ENCODE measurements at regions not wholly inside any gene's neighbourhood (a gene's known extent, or its start where the extent isn't known, plus 50 kb on each side); places are given as distances from the start of the nearest gene placed in this dataset.
A peak's percentile ranks its signal among the peaks of the same experiment; 100 is the strongest.

DNA sequence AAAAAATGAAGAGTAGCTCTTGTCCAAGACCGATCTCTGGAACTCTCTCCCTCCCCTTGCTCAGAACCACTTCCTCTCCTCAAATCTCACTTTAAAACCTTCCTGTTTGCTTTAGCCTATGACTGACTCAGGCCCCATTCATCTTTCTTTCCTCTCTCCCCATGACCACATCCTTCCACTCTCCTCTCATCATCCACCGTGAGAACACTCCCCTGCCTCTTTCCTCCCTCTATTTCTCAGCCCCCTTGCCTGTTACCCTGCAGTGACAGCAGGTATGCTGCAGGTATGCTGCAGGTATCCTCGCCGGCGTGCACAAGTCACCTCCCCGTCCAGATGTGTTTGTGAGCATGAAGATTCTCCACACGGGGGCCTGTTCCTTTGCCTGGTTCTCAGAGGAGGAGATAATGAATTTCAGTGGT lies 505.3 kb downstream of the CCDC171 start:
- Histone ChIP-seq H4K20me1 (ENCODE audit: low read depth) (no peaks in the 10 kb centered on the region), H3K9me3 (ENCODE audit: low read depth) (no peaks in the 10 kb centered on the region), H3K27ac (peak overlapping the region; percentile 56), H2AFZ (replicated peaks) (no peak overlapping the region), H3K4me1 (no peaks in the 10 kb centered on the region), H3K36me3 (no peaks in the 10 kb centered on the region), H3K27me3 (no peaks in the 10 kb centered on the region), H3K9ac (no peak overlapping the region), H3K4me2 (no peak overlapping the region), H3F3A (ENCODE audit: low read depth) (peaks cover 13% of the 10 kb centered on the region), H3K79me2 (ENCODE audit: low read depth) (no peaks in the 10 kb centered on the region), H3K4me3 (no peak overlapping the region)
- DNase-seq (ENCODE audit: low spot score) = no peak
- Mint-ChIP-seq H3K4me3 (no peak overlapping the region), H3K4me1 (peaks cover 8% of the 10 kb centered on the region), H3K27ac (no peak overlapping the region), H3K27me3 (ENCODE audit: insufficient read depth, low read depth) (peaks cover 3% of the 10 kb centered on the region), H3K9me3 (peaks cover 2% of the 10 kb centered on the region), H3K36me3 (no peaks in the 10 kb centered on the region)
- TF ChIP-seq EZH2 (IDR thresholded peaks at IDR 0.05) = no peak
- TF ChIP-seq, protein P1, sequence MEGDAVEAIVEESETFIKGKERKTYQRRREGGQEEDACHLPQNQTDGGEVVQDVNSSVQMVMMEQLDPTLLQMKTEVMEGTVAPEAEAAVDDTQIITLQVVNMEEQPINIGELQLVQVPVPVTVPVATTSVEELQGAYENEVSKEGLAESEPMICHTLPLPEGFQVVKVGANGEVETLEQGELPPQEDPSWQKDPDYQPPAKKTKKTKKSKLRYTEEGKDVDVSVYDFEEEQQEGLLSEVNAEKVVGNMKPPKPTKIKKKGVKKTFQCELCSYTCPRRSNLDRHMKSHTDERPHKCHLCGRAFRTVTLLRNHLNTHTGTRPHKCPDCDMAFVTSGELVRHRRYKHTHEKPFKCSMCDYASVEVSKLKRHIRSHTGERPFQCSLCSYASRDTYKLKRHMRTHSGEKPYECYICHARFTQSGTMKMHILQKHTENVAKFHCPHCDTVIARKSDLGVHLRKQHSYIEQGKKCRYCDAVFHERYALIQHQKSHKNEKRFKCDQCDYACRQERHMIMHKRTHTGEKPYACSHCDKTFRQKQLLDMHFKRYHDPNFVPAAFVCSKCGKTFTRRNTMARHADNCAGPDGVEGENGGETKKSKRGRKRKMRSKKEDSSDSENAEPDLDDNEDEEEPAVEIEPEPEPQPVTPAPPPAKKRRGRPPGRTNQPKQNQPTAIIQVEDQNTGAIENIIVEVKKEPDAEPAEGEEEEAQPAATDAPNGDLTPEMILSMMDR (IDR thresholded peaks at IDR 0.05) = no peak
- TF ChIP-seq EZH2phosphoT487 (IDR thresholded peaks at IDR 0.05) = no peak

DNA sequence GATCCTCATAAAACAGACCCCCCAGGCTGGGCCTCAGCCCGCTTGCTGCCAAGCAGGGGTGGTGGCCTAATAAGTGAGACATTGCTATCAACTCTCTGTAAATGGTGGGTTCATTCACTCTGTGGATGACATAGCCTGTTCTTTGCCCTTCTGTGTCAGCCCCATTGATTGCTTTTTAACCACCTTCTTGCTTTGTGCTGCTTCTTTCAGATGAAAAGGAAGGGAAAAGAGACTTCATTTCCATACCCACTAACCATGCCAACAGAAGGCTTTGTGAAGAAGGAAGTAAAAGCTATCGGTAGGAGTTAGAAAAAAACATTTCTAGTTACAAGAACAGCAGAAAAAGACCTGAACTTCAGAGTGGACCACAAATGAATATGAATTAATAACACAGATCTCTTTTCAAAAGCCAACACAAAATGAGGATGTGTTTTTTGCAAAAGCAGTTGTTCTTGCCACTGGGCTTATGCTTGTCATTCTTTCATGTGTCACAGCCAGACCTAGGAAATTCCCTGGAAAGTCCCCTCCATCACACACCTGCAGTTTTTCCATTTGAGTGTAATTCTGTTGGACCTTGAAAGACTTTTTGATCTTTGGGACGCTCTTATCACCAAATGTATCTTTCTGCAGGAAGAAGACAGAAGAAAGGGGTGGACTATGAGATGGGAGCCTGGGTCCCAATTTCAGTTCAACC lies 507.7 kb downstream of the CCDC171 start:
- no peaks in the 10 kb centered on the region for H3K27me3 ChIP-seq
- H3K4me1 Mint-ChIP-seq = peaks cover 8% of the 10 kb centered on the region
- no peak for TF ChIP-seq EZH2 (IDR thresholded peaks at IDR 0.05)
- TF ChIP-seq, protein P1 (IDR thresholded peaks at IDR 0.05) = no peak
- no peak for TF ChIP-seq EZH2phosphoT487 (IDR thresholded peaks at IDR 0.05)
- H3K27ac ChIP-seq = no peak overlapping the region
- H3K9me3 Mint-ChIP-seq = peaks cover 2% of the 10 kb centered on the region
- H3K79me2 ChIP-seq (ENCODE audit: low read depth) = no peaks in the 10 kb centered on the region
- no peak for DNase-seq (ENCODE audit: low spot score)
- H3K9me3 ChIP-seq (ENCODE audit: low read depth) = no peaks in the 10 kb centered on the region
- H3K4me3 ChIP-seq = no peak overlapping the region
- no peaks in the 10 kb centered on the region for H3K36me3 ChIP-seq
- H3K4me1 ChIP-seq = peaks cover 6% of the 10 kb centered on the region
- no peak overlapping the region for H3K4me2 ChIP-seq
- H3K4me3 Mint-ChIP-seq = no peak overlapping the region
- no peaks in the 10 kb centered on the region for H3K36me3 Mint-ChIP-seq
- peaks cover 13% of the 10 kb centered on the region for H3F3A ChIP-seq (ENCODE audit: low read depth)
- peaks cover 3% of the 10 kb centered on the region for H3K27me3 Mint-ChIP-seq (ENCODE audit: insufficient read depth, low read depth)
- H2AFZ ChIP-seq (replicated peaks) = no peak overlapping the region
- H3K9ac ChIP-seq = no peak overlapping the region
- H4K20me1 ChIP-seq (ENCODE audit: low read depth) = no peaks in the 10 kb centered on the region
- H3K27ac Mint-ChIP-seq = no peak overlapping the region

DNA sequence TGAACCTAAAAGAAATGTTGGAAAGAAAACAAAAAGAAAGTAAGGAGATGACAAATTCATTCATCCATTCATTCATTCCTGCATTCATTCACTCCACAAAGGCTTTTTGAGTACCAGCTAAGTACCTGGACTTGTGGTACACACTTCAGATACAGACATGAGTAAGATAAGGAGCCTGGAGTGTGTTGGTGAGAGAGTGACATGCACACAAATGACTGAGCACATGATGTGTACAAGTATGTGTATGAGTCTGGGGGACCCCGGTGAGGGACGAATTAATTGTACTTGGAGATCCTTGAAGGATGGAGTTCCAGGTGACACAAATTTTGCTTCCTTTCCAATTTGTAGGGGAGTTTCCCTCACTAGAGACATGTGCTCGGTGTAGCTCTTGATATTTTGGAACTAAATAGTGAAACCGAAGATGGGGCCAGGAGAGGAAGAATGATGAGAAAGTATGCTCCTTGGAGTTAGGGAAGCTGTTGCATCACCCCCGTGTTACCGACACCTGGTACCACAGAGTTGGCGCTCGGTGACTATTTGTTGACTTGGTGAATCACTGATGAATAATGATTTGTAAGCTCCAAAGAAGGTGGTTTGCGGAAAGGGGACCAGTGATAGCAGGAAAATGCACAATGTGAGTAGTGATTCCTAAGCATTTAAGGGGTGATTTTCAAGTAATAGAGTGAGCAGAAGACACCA lies 509.8 kb downstream of the CCDC171 start:
- H3K27me3 ChIP-seq = no peaks in the 10 kb centered on the region
- no peak overlapping the region for H3K4me3 Mint-ChIP-seq
- no peak overlapping the region for H3K4me3 ChIP-seq
- H3K36me3 Mint-ChIP-seq = no peaks in the 10 kb centered on the region
- H3K27ac ChIP-seq = no peak overlapping the region
- no peak for DNase-seq (ENCODE audit: low spot score)
- no peak overlapping the region for H3K9ac ChIP-seq
- no peak overlapping the region for H2AFZ ChIP-seq (replicated peaks)
- peaks cover 4% of the 10 kb centered on the region for H3K9me3 Mint-ChIP-seq
- TF ChIP-seq, protein P1 (IDR thresholded peaks at IDR 0.05) = no peak
- no peak for TF ChIP-seq EZH2 (IDR thresholded peaks at IDR 0.05)
- TF ChIP-seq EZH2phosphoT487 (IDR thresholded peaks at IDR 0.05) = no peak
- peaks cover 13% of the 10 kb centered on the region for H3F3A ChIP-seq (ENCODE audit: low read depth)
- H3K9me3 ChIP-seq (ENCODE audit: low read depth) = no peaks in the 10 kb centered on the region
- H3K79me2 ChIP-seq (ENCODE audit: low read depth) = no peaks in the 10 kb centered on the region
- no peaks in the 10 kb centered on the region for H4K20me1 ChIP-seq (ENCODE audit: low read depth)
- peaks cover 6% of the 10 kb centered on the region for H3K4me1 ChIP-seq
- H3K36me3 ChIP-seq = no peaks in the 10 kb centered on the region
- peaks cover 4% of the 10 kb centered on the region for H3K27me3 Mint-ChIP-seq (ENCODE audit: insufficient read depth, low read depth)
- no peak overlapping the region for H3K4me2 ChIP-seq
- H3K4me1 Mint-ChIP-seq = peaks cover 8% of the 10 kb centered on the region
- H3K27ac Mint-ChIP-seq = no peak overlapping the region
